ENCODE measurements at regions not wholly inside any gene's neighbourhood (a gene's known extent, or its start where the extent isn't known, plus 50 kb on each side); places are given as distances from the start of the nearest gene placed in this dataset.

DNA sequence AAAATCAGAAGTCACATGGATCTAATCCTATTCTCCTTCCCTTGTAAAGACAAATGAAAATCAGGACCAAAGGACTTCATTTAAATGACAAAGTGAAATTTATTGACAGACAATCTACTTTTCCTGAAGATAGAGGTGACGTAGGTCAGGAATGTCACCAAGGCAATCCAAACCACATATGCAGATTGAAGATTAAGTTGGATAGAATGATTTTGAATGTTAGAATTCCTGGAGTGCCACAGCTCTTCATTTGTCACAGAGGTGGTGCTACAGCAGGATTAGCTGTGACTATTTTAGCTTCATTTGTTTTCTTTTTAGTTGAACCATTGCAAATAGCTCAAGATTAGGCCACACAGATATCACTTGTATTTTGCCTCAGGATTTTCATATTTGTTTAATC is 736.0 kb upstream of the ARRDC3 start:
- no peaks in the 10 kb centered on the region for H3K79me2 ChIP-seq (ENCODE audit: insufficient read depth, low read length)
- H3K4me2 ChIP-seq (ENCODE audit: low read length), result no peak overlapping the region
- no peaks in the 10 kb centered on the region for H3K9me3 ChIP-seq (ENCODE audit: low read length)
- no peaks in the 10 kb centered on the region for H3K4me1 ChIP-seq (ENCODE audit: insufficient read depth, low read length, severe bottlenecking)
- H3K4me3 ChIP-seq (ENCODE audit: low read depth, low read length, poor library complexity, severe bottlenecking), result no peak overlapping the region
- TF ChIP-seq, protein P1, sequence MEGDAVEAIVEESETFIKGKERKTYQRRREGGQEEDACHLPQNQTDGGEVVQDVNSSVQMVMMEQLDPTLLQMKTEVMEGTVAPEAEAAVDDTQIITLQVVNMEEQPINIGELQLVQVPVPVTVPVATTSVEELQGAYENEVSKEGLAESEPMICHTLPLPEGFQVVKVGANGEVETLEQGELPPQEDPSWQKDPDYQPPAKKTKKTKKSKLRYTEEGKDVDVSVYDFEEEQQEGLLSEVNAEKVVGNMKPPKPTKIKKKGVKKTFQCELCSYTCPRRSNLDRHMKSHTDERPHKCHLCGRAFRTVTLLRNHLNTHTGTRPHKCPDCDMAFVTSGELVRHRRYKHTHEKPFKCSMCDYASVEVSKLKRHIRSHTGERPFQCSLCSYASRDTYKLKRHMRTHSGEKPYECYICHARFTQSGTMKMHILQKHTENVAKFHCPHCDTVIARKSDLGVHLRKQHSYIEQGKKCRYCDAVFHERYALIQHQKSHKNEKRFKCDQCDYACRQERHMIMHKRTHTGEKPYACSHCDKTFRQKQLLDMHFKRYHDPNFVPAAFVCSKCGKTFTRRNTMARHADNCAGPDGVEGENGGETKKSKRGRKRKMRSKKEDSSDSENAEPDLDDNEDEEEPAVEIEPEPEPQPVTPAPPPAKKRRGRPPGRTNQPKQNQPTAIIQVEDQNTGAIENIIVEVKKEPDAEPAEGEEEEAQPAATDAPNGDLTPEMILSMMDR (IDR thresholded peaks at IDR 0.05; ENCODE audit: low read length), result no peak
- no peak for TF ChIP-seq EZH2 (IDR thresholded peaks at IDR 0.05; ENCODE audit: borderline replicate concordance, low read length)
- no peaks in the 10 kb centered on the region for H3K27me3 ChIP-seq (ENCODE audit: insufficient read depth, low read length)
- no peak overlapping the region for H3K9ac ChIP-seq (ENCODE audit: low read length)
- H2AFZ ChIP-seq (ENCODE audit: low read length), result no peak overlapping the region
- no peak overlapping the region for H3K27ac ChIP-seq (ENCODE audit: low read depth, low read length, poor library complexity, severe bottlenecking)
- H3K36me3 ChIP-seq (ENCODE audit: insufficient read depth, low read length), result no peaks in the 10 kb centered on the region
- H4K20me1 ChIP-seq (ENCODE audit: insufficient read depth, low read length), result no peaks in the 10 kb centered on the region
- no peaks in the 10 kb centered on the region for H3K9me2 ChIP-seq (ENCODE audit: low read depth, low read length)
- no peaks in the 10 kb centered on the region; the same call in 1 of the 2 replicates for H3F3A ChIP-seq (ENCODE audit: insufficient read depth, low read length)

DNA sequence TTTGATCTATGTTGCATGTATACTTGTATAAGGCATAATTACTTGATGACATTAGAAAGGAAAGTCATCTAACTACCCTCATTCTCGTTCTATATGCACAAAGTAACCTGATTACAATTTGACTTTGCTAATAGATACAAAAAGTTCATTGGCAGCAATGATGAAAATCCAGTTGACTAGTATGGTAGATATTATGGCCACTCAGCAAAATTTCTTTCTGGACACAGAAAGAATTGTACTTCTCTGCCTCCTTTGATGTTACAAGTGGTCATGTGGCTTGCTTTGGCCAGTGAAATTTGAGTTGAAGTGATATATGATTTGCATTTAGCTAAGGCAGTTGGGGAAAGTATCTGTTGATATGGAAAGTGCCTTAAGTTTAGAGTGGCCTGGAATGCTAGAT is 723.7 kb upstream of the ARRDC3 start:
- Histone ChIP-seq H3F3A (ENCODE audit: insufficient read depth, low read length) (no peaks in the 10 kb centered on the region), H3K79me2 (ENCODE audit: insufficient read depth, low read length) (no peaks in the 10 kb centered on the region)

DNA sequence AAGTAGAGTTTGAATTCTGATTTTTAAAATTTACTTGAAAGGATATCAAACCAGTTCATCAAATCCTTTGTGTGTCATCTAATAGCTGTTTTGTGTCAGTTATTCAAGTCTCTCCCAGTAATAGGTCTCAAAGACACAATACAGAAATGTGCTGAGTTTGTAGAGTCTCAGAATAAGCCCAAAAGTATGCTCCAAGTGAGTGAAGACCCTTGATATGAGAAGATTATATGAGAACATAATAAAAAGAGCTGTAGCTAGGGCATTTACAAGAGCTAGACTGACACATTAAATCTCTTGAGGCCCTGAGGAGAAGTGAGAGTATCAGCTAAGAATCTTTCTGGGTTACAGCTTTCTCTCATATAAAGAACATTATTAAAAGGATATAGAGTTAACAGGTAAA is 721.0 kb upstream of the ARRDC3 start:
- no peak overlapping the region for H3K9ac ChIP-seq (ENCODE audit: low read length)
- H3K4me2 ChIP-seq (ENCODE audit: low read length), result no peak overlapping the region
- H3K79me2 ChIP-seq (ENCODE audit: insufficient read depth, low read length), result no peaks in the 10 kb centered on the region
- H3K27me3 ChIP-seq (ENCODE audit: insufficient read depth, low read length), result no peaks in the 10 kb centered on the region
- H3F3A ChIP-seq (ENCODE audit: insufficient read depth, low read length), result no peaks in the 10 kb centered on the region
- no peaks in the 10 kb centered on the region for H4K20me1 ChIP-seq (ENCODE audit: insufficient read depth, low read length)
- H3K27ac ChIP-seq (ENCODE audit: low read depth, low read length, poor library complexity, severe bottlenecking), result no peak overlapping the region
- no peaks in the 10 kb centered on the region for H3K9me2 ChIP-seq (ENCODE audit: low read depth, low read length)
- H3K4me1 ChIP-seq (ENCODE audit: insufficient read depth, low read length, severe bottlenecking), result no peaks in the 10 kb centered on the region
- no peak overlapping the region for H2AFZ ChIP-seq (ENCODE audit: low read length)
- H3K36me3 ChIP-seq (ENCODE audit: insufficient read depth, low read length), result no peaks in the 10 kb centered on the region
- H3K4me3 ChIP-seq (ENCODE audit: low read depth, low read length, poor library complexity, severe bottlenecking), result no peak overlapping the region
- TF ChIP-seq EZH2 (IDR thresholded peaks at IDR 0.05; ENCODE audit: borderline replicate concordance, low read length), result no peak
- TF ChIP-seq, protein P1 (IDR thresholded peaks at IDR 0.05; ENCODE audit: low read length), result no peak
- no peaks in the 10 kb centered on the region for H3K9me3 ChIP-seq (ENCODE audit: low read length)

More for the DNA sequence above, 723.7 kb upstream of the ARRDC3 start:
- H3K9me3 ChIP-seq (ENCODE audit: low read length), result no peaks in the 10 kb centered on the region
- no peaks in the 10 kb centered on the region for H4K20me1 ChIP-seq (ENCODE audit: insufficient read depth, low read length)
- no peak overlapping the region for H2AFZ ChIP-seq (ENCODE audit: low read length)
- no peak overlapping the region for H3K4me3 ChIP-seq (ENCODE audit: low read depth, low read length, poor library complexity, severe bottlenecking)
- TF ChIP-seq EZH2 (IDR thresholded peaks at IDR 0.05; ENCODE audit: borderline replicate concordance, low read length), result no peak
- TF ChIP-seq, protein P1 (IDR thresholded peaks at IDR 0.05; ENCODE audit: low read length), result no peak
- no peak overlapping the region for H3K4me2 ChIP-seq (ENCODE audit: low read length)
- H3K9ac ChIP-seq (ENCODE audit: low read length), result no peak overlapping the region
- H3K9me2 ChIP-seq (ENCODE audit: low read depth, low read length), result no peaks in the 10 kb centered on the region
- H3K4me1 ChIP-seq (ENCODE audit: insufficient read depth, low read length, severe bottlenecking), result no peaks in the 10 kb centered on the region
- no peaks in the 10 kb centered on the region for H3K36me3 ChIP-seq (ENCODE audit: insufficient read depth, low read length)
- H3K27ac ChIP-seq (ENCODE audit: low read depth, low read length, poor library complexity, severe bottlenecking), result no peak overlapping the region
- no peaks in the 10 kb centered on the region for H3K27me3 ChIP-seq (ENCODE audit: insufficient read depth, low read length)

Measured in OCI-LY1 (cell line).